ENCODE measurements at regions not wholly inside any gene's neighbourhood (a gene's known extent, or its start where the extent isn't known, plus 50 kb on each side); places are given as distances from the start of the nearest gene placed in this dataset.

DNA sequence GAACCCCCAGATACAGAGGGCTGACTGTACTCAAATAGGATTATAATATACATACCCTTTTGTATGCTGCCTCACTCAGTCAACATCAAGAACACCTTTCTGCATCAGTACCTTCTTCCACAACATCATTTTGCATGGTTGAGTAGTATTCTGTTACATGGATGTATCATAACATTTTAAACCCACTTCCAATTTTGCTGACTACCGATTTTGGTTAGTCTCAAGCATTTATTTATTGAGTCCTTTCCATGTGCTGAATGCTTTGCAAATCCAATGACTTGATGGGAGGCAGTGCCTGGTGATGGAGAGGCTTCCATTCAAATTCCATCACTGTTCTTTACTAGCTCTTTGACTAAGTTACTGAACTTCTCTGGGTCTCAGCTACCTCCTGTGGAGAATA is 182.0 kb upstream of the KLF4 start:
- no peak for DNase-seq (ENCODE audit: low read depth, low spot score)

DNA sequence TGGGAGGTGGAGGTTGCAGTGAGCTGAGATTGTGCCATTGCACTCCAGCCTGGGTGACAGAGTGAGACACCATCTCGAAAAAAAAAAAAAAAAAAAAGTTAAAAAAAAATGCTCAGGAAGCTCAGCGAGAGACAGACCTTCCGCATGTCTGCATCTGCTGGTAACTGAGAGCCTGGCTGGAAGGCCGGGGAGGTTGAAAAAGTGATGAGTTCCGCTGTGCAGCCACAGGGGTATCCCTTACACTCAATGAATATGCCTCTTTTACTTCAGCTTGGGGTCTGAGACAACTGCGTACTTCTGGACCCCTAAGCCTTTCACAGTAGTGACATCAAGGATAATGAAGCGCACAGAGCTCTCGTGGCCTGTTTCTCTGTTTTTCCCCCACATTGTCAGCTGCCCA is 179.9 kb upstream of the KLF4 start:
- no peak for DNase-seq (ENCODE audit: low read depth, low spot score)

DNA sequence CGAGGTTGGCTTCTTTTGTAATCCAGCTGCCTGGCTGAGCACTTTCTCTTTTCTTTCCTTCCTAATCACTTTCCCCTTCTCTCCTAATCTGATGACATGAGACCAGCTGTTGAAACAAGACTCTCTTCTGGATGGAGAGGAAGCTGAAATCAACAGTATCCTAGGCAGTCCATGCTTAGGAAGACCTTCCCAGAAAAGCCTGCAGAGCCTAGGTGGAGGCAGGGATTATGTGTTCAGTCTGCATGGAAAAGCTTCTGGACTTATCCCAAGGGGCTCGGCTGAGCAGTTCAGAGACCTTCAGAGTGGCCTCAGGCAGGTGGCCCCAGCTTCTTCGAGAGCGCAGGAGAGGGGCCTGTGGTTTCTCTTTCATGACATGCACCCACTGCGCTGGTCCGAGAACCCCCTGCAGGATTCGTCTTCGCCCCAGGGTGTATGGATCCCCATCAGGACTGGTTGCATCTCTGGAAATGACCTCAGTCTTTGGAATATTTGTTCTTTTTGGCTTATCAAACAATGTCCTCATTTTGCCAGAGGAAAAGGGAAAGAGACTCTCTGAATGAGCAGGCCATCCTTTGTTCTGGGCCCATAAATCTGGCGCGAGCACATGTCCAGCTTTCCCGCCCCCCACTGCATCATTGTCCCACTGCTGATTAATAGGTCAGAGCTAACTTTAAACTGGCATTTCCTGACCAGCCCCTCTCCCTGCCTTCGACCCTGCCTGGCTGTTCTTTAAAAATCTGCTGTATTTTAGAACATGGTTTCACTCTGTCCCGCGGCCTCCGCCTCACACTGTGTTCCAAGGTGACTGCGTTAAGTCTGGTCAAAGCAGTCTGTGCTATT is 177.9 kb upstream of the KLF4 start:
- no peak for DNase-seq (ENCODE audit: low read depth, low spot score)

- no peak for DNase-seq (ENCODE audit: low read depth, low spot score)
These were observed 175.5 kb upstream of the KLF4 start for GRCh38 chr9:107665057-107665456.

DNA sequence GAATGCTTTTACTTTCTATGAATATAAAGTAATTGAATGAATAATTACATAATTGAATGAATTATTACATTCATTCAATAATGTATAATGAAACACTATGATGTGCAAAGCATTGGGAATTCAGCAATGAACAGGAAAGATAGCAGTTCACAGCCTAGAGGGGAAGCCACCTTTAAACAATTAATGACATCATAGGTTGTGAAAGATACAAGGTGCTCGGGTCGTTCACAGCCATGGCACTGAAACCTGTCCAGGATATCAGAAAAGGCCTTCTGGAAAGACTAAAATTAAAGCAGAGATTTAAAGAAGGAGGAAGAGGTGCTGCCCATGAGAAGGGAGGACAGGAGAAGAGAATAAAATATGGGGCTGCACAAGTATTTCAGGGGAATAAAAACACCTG is 171.4 kb upstream of the KLF4 start:
- no peak for DNase-seq (ENCODE audit: low read depth, low spot score)

- no peak for DNase-seq (ENCODE audit: low read depth, low spot score)
These were observed 163.8 kb upstream of the KLF4 start for GRCh38 chr9:107653263-107653821.

- no peak for DNase-seq (ENCODE audit: low read depth, low spot score)
These were observed 161.4 kb upstream of the KLF4 start for GRCh38 chr9:107650995-107651394.

GRCh38 chr9:107650321-107650720 is 160.8 kb upstream of the KLF4 start:
- DNase-seq (ENCODE audit: low read depth, low spot score), result no peak

DNA sequence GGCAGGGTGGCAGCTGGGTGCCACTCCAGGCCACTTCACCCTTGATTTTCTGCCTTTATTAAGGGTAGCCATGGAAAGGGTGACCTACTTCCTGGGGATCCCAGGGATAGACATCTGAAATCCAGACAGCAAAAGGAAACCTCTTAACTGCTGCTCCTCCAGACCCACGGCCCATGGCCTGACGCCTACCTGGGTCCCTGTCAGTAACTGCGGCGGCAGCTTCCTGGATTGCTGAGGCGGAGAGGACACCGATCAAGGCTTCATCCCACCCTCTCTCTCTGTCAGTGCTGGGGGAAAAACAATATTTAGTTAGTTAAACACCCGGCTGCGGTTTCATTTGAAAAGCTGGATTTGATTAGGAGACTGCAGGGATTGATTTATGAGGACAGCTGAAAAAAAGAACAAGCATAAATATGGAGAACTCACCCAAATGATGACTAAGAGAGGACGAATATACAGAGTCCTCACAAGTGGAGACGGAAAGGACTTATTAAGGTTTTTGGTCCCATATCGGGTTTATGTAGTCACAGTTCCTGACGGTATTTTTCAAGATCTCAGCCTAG is 158.7 kb upstream of the KLF4 start:
- DNase-seq (ENCODE audit: low read depth, low spot score), result no peak

DNA sequence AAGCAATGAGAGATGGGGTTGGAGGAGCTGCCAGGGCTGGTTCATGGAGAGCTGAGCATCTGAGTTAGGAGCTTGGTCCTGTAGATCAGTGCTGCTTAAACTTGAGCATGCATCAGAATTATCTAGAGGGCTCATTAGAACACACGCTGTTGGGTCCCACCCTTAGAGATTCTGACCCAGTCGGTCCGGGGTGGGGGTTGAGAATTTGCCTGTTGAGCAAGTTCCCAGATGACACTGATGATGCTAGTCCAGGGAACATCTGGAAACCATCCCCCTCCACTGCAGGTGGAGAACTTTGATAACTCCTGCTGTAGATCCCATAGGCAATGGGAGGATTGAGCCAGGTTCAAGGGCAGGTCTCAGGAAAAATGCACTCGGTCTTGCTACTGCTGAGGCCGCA is 158.0 kb upstream of the KLF4 start:
- DNase-seq (ENCODE audit: low read depth, low spot score), result no peak

GRCh38 chr9:107647141-107647540 is 157.6 kb upstream of the KLF4 start:
- DNase-seq (ENCODE audit: low read depth, low spot score), result no peak

DNA sequence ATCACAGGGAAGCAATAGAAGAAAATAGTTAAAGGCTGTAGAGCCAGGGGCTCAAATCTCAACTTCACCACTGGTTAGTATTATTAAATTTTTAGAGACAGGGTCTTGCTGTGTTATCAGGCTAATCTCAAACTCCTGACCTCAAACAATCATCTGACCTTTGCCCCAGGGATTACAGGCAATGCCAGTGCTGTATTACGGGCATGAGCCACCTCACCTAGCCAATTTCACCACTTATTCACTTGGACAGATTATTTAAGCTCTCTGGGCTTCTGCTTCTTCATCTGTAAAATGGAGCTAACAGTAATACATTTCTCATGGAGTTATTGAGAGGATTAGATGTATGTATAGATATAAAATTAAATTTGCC is 155.9 kb upstream of the KLF4 start:
- DNase-seq (ENCODE audit: low read depth, low spot score), result no peak

- DNase-seq (ENCODE audit: low read depth, low spot score), result peak; percentile 55
These were observed 155.3 kb upstream of the KLF4 start for GRCh38 chr9:107644733-107645463.

- DNase-seq (ENCODE audit: low read depth, low spot score), result no peak
These were observed 149.9 kb upstream of the KLF4 start for GRCh38 chr9:107639426-107639825.

- no peak for DNase-seq (ENCODE audit: low read depth, low spot score)
These were observed 149.1 kb upstream of the KLF4 start for GRCh38 chr9:107638521-107639310.

DNA sequence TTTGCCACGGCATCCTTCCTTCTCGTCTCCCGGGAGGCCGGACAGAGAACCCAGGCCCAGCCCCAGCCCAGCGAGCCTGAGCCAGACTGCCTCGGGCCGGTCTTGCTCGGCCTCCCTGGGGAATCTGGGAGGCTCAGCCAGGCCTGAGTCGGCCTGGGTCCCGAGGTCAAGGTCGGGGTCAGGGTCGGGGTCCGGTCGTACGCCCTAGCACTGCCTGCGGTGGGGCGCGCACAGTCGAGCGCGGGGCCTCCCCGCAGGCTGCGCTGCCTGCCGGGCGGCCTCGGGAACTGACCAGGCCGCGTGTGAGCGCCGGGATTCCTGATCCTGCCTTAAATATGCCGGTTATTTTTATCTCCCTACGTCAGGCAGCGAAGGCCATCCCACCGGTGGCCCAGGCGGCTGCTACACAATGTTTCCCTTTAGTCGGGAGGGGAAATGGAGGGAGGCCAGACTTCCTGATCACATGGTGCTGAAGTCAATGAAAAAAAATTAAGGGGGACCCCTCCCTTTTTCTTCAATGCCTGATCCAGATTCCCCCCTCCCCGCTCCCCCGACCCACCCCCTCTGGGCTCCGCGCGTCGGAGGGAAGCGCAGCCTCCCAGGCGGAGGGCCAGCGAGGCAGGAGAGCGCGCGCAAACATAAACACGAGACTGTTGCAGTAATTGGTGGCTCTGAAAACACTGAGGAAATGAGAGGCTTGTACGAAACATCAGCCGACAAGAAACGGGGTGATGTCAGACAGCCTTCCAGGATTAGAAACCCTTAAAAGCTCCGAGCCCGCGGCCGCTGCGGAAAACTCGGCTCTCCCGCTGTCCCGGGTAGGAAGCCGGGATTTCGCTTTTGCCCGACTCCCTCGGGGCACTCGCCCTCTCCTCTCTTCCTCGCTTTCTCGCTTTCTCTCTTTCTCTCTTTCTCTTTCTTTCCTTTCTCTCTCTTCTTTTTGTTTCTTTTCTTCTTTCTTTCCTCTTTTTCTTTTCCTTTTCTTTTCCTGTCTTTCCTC is 148.2 kb upstream of the KLF4 start:
- DNase-seq (ENCODE audit: low read depth, low spot score), result peak; percentile 96

- no peak for DNase-seq (ENCODE audit: low read depth, low spot score)
These were observed 147.2 kb upstream of the KLF4 start for GRCh38 chr9:107636571-107637381.

- DNase-seq (ENCODE audit: low read depth, low spot score), result no peak
These were observed 146.2 kb upstream of the KLF4 start for GRCh38 chr9:107635803-107636174.

DNA sequence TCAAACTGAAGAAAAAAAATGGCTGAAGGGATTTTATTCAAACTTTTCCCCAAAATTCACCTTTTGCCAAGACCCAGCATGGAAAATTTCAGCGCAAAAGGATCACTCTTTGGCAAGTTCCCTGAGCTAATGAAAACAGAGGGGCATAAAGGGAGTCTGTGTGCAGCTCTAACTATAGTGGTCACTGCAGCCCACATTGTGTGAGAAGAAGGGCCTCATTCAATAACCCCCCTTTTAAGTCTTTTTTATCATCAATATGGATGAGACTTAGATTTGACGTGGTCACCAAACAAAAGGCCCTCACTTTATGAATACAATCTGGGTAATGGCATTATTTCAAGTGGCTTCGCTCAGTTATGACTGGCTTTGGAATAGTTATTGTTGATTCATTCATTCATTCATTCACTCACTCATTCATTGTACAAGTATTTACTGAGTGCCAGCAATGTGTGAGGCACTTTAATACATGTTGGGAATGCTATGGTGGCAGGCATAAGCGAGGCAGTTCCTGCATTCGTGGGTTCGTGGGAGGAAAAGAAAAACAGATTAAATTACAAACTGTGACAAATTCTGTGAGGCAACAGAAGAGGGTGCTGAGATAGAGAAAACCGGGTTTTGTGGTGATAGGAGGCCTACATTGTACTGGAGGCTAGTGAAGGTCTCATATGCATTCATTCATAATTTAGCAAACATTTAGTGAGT is 145.7 kb upstream of the KLF4 start:
- no peak for DNase-seq (ENCODE audit: low read depth, low spot score)
